Liver (tissue), 7 donors: ENCODE measurements at regions not wholly inside any gene's neighbourhood (a gene's known extent, or its start where the extent isn't known, plus 50 kb on each side); places are given as distances from the start of the nearest gene placed in this dataset.

Experiments used
- DNase-seq: peaks from one replicate; pipeline ENCODE4 v3.0.0-alpha.2; 2017; ENCODE audit warnings: low spot score
- H3K27ac ChIP-seq, 2 donors: one replicate each; pipeline ENCODE4 v1.7.0; 2013; ENCODE audit warnings: inconsistent platforms in 2 of 2, low read length in 2 of 2, control low read depth in 1 of 2, low read depth in 1 of 2, mild to moderate bottlenecking in 1 of 2
- H3K27me3 ChIP-seq, 4 donors: one replicate each; pipeline versions ENCODE4 v1.6.1 to v1.7.0; 2013; ENCODE audit warnings: low read length in 3 of 4, inconsistent platforms in 1 of 4, mild to moderate bottlenecking in 1 of 4, moderate library complexity in 1 of 4; ENCODE audit not compliant: control insufficient read depth in 4 of 4, insufficient read depth in 4 of 4
- H3K36me3 ChIP-seq, 4 donors: one replicate each; pipeline versions ENCODE4 v1.6.1 to v1.7.0; 2013; ENCODE audit warnings: low read length in 3 of 4, mild to moderate bottlenecking in 3 of 4, low read depth in 1 of 4, moderate library complexity in 1 of 4; ENCODE audit not compliant: control insufficient read depth in 4 of 4, insufficient read depth in 3 of 4
- H3K4me1 ChIP-seq, 4 donors: one replicate each; pipeline versions ENCODE4 v1.6.1 to v1.7.0; 2013; ENCODE audit warnings: low read length in 3 of 4, mild to moderate bottlenecking in 3 of 4, moderate library complexity in 1 of 4; ENCODE audit not compliant: control insufficient read depth in 4 of 4, insufficient read depth in 4 of 4
- H3K4me3 ChIP-seq, 3 donors: one replicate each; pipeline versions ENCODE4 v1.6.1 to v1.7.0; 2013; ENCODE audit warnings: low read length in 3 of 3, control low read depth in 1 of 3, low read depth in 1 of 3, mild to moderate bottlenecking in 1 of 3
- H3K9ac ChIP-seq, 2 donors: one replicate each; pipeline ENCODE4 v1.7.0; 2013; ENCODE audit warnings: low read length in 2 of 2, mild to moderate bottlenecking in 2 of 2, moderate library complexity in 2 of 2, control low read depth in 1 of 2, low read depth in 1 of 2
- H3K9me3 ChIP-seq, 4 donors: one replicate each; pipeline versions ENCODE4 v1.6.1 to v1.7.0; 2013; ENCODE audit warnings: low read length in 3 of 4; ENCODE audit not compliant: control insufficient read depth in 4 of 4
- FOXA2 ChIP-seq: IDR thresholded peaks from 2 replicates; pipeline ENCODE4 v1.6.1; 2016; ENCODE audit warnings: antibody characterized with exemption
- GABPA ChIP-seq, 2 donors: IDR thresholded peaks in 1 of 2; conservative IDR thresholded peaks in 1 of 2; 2 replicates each; pipeline ENCODE4 v1.6.1; 2016; ENCODE audit warnings: antibody characterized with exemption in 2 of 2, mild to moderate bottlenecking in 1 of 2, moderate library complexity in 1 of 2
- HNF4A ChIP-seq, 2 donors: conservative IDR thresholded peaks; 2 replicates each; pipeline ENCODE4 v1.6.1; 2016; ENCODE audit warnings: antibody characterized with exemption in 2 of 2, mild to moderate bottlenecking in 2 of 2
- JUND ChIP-seq, 2 donors: IDR thresholded peaks; 2 replicates each; pipeline ENCODE4 v1.6.1; 2016; ENCODE audit warnings: antibody characterized with exemption in 2 of 2
- NR2F2 ChIP-seq: IDR thresholded peaks from 2 replicates; pipeline ENCODE4 v1.6.1; 2016; ENCODE audit warnings: antibody characterized with exemption
- SP1 ChIP-seq: IDR thresholded peaks from 2 replicates; pipeline ENCODE4 v1.6.1; 2018; ENCODE audit warnings: antibody characterized with exemption, mild to moderate bottlenecking
- TAF1 ChIP-seq: conservative IDR thresholded peaks from 2 replicates; pipeline ENCODE4 v1.6.1; 2016; ENCODE audit warnings: antibody characterized with exemption, mild to moderate bottlenecking
- YY1 ChIP-seq: IDR thresholded peaks from 2 replicates; pipeline ENCODE4 v1.6.1; 2016; ENCODE audit warnings: antibody characterized with exemption, mild to moderate bottlenecking
- WGBS: extraction: QIAGEN DNeasy Blood & Tissue Kit; methylation state at CpG from one replicate; pipeline ENCODE4 v1.1.7; 2013; 5-methylcytosine and 5-hydroxymethylcytosine counted together
- TF ChIP-seq, protein P1 (sequence below): IDR thresholded peaks from 2 replicates; pipeline ENCODE4 v1.6.1; 2016; ENCODE audit warnings: antibody characterized with exemption, mild to moderate bottlenecking
- TF ChIP-seq, protein P2 (sequence below): IDR thresholded peaks from 2 replicates; pipeline ENCODE4 v1.6.1; 2016; ENCODE audit warnings: antibody characterized with exemption
- TF ChIP-seq, protein P3 (sequence below): IDR thresholded peaks from 2 replicates; pipeline ENCODE4 v1.6.1; 2016; ENCODE audit warnings: antibody characterized with exemption
- donor health status: healthy.
- donor health status: healthy.
- donor health status: healthy.
- donor health status: healthy.

DNA sequence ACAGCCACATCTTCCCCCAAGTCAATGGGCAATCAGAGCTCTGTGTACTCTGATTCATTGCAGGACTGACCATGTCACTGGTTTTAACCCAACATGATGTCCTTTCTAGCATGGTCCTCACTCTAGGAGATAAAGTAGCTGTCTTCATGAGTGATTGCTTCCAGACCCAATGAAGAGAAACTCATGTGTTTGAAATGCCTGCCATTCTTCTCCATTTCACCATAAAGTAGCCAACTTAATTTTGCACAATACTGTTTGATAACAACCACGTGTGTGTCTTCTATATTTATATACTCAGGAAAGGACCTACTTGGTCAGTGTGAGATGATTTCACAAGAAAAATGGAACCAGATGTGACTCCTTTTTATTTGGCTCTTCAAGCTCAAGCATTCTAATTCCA lies 172.5 kb downstream of the AXIN2 start (continued):
- TF ChIP-seq, protein P1, sequence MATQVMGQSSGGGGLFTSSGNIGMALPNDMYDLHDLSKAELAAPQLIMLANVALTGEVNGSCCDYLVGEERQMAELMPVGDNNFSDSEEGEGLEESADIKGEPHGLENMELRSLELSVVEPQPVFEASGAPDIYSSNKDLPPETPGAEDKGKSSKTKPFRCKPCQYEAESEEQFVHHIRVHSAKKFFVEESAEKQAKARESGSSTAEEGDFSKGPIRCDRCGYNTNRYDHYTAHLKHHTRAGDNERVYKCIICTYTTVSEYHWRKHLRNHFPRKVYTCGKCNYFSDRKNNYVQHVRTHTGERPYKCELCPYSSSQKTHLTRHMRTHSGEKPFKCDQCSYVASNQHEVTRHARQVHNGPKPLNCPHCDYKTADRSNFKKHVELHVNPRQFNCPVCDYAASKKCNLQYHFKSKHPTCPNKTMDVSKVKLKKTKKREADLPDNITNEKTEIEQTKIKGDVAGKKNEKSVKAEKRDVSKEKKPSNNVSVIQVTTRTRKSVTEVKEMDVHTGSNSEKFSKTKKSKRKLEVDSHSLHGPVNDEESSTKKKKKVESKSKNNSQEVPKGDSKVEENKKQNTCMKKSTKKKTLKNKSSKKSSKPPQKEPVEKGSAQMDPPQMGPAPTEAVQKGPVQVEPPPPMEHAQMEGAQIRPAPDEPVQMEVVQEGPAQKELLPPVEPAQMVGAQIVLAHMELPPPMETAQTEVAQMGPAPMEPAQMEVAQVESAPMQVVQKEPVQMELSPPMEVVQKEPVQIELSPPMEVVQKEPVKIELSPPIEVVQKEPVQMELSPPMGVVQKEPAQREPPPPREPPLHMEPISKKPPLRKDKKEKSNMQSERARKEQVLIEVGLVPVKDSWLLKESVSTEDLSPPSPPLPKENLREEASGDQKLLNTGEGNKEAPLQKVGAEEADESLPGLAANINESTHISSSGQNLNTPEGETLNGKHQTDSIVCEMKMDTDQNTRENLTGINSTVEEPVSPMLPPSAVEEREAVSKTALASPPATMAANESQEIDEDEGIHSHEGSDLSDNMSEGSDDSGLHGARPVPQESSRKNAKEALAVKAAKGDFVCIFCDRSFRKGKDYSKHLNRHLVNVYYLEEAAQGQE = no peak
- TF ChIP-seq SP1 (no peak), TAF1 (no peak), FOXA2 (no peak)

DNA sequence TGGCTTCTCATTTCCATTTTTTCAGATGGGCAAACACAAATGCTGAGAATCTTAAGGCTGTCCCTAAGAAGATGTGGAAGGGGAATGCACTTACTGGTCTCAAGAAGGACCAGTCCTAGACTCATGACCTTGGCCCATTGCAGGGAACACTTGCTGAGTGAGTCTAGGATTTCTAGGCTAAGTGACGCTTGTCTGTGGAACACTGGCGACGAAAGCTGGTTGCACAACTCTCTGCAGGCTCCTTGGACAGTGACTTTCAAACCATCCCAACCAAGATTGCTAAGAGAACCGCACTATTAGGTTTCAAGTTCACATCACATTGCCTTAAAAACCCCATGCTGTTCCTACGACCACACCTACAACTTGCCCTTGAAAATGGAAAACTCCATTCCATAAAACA lies 174.1 kb downstream of the AXIN2 start:
- H3K9ac ChIP-seq = no peak overlapping the region
- H3K27me3 ChIP-seq = no peaks in the 10 kb centered on the region
- no peak overlapping the region for H3K4me3 ChIP-seq
- WGBS = 89% methylated on average over 5 of the region's 5 CpGs
- H3K36me3 ChIP-seq = no peaks in the 10 kb centered on the region
- DNase-seq = no peak
- TF ChIP-seq, protein P2, sequence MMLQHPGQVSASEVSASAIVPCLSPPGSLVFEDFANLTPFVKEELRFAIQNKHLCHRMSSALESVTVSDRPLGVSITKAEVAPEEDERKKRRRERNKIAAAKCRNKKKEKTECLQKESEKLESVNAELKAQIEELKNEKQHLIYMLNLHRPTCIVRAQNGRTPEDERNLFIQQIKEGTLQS = no peak
- TF ChIP-seq NR2F2 (no peak), FOXA2 (no peak), JUND (IDR thresholded peaks at IDR 0.05) (no peak), HNF4A (conservative IDR thresholded peaks at IDR 0.05) (no peak), TAF1 (no peak)
- TF ChIP-seq, protein P1 = no peak
- TF ChIP-seq, protein P3, sequence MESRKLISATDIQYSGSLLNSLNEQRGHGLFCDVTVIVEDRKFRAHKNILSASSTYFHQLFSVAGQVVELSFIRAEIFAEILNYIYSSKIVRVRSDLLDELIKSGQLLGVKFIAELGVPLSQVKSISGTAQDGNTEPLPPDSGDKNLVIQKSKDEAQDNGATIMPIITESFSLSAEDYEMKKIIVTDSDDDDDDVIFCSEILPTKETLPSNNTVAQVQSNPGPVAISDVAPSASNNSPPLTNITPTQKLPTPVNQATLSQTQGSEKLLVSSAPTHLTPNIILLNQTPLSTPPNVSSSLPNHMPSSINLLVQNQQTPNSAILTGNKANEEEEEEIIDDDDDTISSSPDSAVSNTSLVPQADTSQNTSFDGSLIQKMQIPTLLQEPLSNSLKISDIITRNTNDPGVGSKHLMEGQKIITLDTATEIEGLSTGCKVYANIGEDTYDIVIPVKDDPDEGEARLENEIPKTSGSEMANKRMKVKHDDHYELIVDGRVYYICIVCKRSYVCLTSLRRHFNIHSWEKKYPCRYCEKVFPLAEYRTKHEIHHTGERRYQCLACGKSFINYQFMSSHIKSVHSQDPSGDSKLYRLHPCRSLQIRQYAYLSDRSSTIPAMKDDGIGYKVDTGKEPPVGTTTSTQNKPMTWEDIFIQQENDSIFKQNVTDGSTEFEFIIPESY = no peak
- no peaks in the 10 kb centered on the region for H3K4me1 ChIP-seq
- no peaks in the 10 kb centered on the region for H3K9me3 ChIP-seq
- no peak overlapping the region for H3K27ac ChIP-seq

DNA sequence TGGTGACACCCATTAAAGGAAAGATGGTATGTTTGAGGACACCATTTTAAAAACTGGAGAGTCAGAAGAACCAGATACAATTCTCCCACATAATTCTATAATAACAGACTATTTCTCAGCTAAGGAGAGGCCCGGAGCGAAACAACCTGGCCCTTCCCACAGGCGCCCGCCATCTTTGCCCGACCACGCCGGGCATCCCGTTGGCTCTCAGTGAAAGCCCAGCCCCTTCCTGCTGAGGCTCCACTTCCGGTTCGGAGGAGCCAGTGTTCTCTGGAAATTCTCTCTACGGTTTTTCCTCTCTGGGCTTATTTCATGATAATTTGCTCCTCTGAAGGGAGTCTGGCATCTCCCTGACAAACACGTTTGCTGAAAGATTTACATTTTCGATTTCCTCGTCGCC lies 175.7 kb downstream of the AXIN2 start:
- H3K27me3 ChIP-seq = no peaks in the 10 kb centered on the region
- no peak for TF ChIP-seq GABPA (IDR thresholded peaks at IDR 0.05 in 1 of 2, conservative IDR thresholded peaks at IDR 0.05 in 1 of 2)
- TF ChIP-seq SP1 = no peak
- TF ChIP-seq TAF1 = no peak
- no peak for TF ChIP-seq YY1
- H3K27ac ChIP-seq = no peak overlapping the region
- 91% methylated on average over 15 of the region's 15 CpGs for WGBS
- H3K4me1 ChIP-seq = no peaks in the 10 kb centered on the region
- DNase-seq = no peak
- H3K9ac ChIP-seq = no peak overlapping the region
- no peak overlapping the region for H3K4me3 ChIP-seq
- H3K9me3 ChIP-seq = no peaks in the 10 kb centered on the region
- no peaks in the 10 kb centered on the region for H3K36me3 ChIP-seq
